22Rv1 (cell line): ENCODE measurements at regions not wholly inside any gene's neighbourhood (a gene's known extent, or its start where the extent isn't known, plus 50 kb on each side); places are given as distances from the start of the nearest gene placed in this dataset.

Experiments used
- CTCF ChIP-seq: fragments of 450-650 bp; IDR thresholded peaks from 2 replicates; pipeline ENCODE4 v1.5.1; 2017; ENCODE audit warnings: mild to moderate bottlenecking
- ZFX ChIP-seq: fragments of 450-650 bp; IDR thresholded peaks from 2 replicates; pipeline ENCODE4 v1.6.1; 2017; ENCODE audit warnings: antibody characterized with exemption, borderline replicate concordance

GRCh38 chr1:36650200-36651065, 167.7 kb upstream of the CSF3R start:
- TF ChIP-seq CTCF, result peak; percentile 97
- no peak for TF ChIP-seq ZFX
